Coronary artery (tissue), 2 donors: ENCODE measurements at regions not wholly inside any gene's neighbourhood (a gene's known extent, or its start where the extent isn't known, plus 50 kb on each side); places are given as distances from the start of the nearest gene placed in this dataset.
"Not testable (repeated sequence)": the region's sequence is repeated elsewhere in the genome, so short reads cannot be mapped to it uniquely, and the experiment has no call there.

Experiments
- DNase-seq: peaks from one replicate; pipeline ENCODE4 v3.0.0-alpha.2; 2017; ENCODE audit warnings: low spot score
- H3K27ac ChIP-seq, 2 donors: fragments of 200-600 bp; sonication (generic); one replicate each; pipeline ENCODE4 v1.5.1; 2016 to 2019
- H3K4me3 ChIP-seq: fragments of 200-600 bp; sonication (generic); 2 replicates; pipeline ENCODE4 v1.5.1; 2016; ENCODE audit warnings: mild to moderate bottlenecking, moderate library complexity
- TF ChIP-seq, protein P1 (sequence below): fragments of 200-600 bp; sonication (generic); IDR thresholded peaks from one replicate; pipeline ENCODE4 v1.5.1; 2019; ENCODE audit warnings: antibody characterized with exemption

DNA sequence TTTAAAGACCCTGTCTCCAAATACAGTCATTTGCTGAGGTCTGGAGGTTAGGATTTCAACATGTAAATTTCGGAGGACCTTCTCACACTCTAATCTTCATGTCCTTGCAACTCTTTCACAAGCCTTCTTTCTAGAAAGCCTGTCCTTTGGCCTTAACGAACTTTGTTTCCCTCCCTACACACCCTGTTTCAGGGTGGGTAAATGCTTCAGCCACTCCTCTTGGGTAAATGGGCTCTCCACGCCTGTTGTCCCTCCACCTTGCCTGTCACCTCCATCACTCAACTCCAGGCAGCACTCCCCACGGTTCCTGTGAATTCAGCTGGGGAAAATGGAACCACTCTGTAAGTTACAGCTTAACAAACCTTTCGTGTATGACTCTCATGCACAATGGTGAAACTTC, 84.0 kb upstream of the COG2 start:
- DNase-seq, result no peak
- no peak overlapping the region for H3K27ac ChIP-seq
- TF ChIP-seq, protein P1, sequence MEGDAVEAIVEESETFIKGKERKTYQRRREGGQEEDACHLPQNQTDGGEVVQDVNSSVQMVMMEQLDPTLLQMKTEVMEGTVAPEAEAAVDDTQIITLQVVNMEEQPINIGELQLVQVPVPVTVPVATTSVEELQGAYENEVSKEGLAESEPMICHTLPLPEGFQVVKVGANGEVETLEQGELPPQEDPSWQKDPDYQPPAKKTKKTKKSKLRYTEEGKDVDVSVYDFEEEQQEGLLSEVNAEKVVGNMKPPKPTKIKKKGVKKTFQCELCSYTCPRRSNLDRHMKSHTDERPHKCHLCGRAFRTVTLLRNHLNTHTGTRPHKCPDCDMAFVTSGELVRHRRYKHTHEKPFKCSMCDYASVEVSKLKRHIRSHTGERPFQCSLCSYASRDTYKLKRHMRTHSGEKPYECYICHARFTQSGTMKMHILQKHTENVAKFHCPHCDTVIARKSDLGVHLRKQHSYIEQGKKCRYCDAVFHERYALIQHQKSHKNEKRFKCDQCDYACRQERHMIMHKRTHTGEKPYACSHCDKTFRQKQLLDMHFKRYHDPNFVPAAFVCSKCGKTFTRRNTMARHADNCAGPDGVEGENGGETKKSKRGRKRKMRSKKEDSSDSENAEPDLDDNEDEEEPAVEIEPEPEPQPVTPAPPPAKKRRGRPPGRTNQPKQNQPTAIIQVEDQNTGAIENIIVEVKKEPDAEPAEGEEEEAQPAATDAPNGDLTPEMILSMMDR, result no peak
- no peak overlapping the region for H3K4me3 ChIP-seq

DNA sequence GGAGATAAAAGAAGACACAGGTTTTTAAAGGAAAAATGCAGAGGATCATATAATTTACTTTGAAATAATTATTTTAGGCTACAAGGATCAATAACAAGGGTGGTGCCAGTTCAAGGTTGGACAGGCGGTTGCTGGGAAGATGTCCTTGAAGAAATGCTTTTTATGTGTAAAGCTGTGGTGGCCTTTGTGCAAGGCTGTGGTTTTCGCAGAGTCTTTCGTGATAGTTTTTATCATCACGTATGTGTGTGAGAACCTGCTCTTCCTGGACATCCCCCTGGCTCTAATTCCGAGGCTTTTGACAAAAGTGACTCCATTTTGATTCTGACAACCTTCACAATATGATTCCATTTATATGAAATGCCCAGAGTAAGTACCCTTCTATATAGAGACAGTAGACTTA, 85.8 kb upstream of the COG2 start:
- TF ChIP-seq, protein P1, result no peak
- no peak overlapping the region for H3K27ac ChIP-seq
- no peak overlapping the region for H3K4me3 ChIP-seq
- DNase-seq, result no peak

DNA sequence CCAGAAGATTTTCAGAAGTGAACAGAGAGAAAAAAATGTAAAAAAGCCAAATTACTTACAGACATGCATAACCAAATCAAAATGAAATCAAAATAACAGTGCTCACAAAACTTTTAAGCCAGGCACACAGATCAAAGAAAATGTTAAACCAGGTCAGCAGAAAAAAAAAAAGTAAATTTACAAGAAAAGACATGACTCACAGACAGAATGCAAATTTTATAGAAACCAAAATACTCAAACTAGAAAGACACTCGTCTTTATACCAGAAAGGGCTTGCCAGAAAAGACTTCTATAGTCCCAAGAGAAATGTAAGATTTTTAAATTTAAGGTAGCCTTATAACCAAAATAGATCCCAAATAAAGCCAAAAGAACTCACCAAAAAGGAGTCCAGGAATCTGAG, 86.5 kb upstream of the COG2 start:
- no peak overlapping the region for H3K4me3 ChIP-seq
- TF ChIP-seq, protein P1, result no peak
- DNase-seq, result no peak
- no peak overlapping the region for H3K27ac ChIP-seq

DNA sequence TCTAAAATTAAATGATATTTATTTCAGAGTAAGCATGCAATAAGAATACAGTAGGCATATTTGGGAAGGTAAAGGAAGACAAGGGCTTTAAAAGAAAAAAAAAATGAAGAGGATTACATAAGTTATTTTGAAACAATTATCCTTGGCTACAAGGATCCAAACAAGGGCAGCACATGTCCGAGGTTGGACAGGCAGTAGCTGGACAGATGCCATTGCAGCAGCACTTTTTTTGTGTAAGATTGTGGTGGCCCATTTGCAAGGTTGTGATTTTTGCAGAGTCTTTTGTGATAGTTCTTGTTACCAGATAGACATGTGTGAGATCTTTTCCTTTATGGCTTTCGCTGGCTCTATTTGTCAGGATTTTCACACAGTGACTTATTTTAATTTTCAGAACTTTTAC, 89.4 kb upstream of the COG2 start:
- H3K4me3 ChIP-seq, result no peak overlapping the region
- TF ChIP-seq, protein P1, result no peak
- no peak for DNase-seq
- H3K27ac ChIP-seq, result no peak overlapping the region

DNA sequence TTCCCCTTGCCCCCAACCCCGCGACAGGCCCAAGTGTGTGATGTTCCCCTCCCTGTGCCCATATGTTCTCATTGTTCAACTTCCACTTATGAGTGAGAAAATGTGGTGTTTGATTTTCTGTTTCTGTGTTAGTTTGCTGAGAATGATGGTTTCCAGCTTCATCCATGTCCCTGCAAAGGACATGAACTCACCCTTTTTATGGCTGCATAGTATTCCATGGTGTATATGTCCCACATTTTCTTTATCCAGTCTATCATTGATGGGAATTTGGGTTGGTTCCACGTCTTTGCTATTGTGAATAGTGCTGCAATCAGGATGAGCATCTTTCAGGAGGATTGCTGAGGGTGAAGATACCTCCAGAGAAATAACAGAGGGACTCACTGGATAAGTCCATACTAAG, 91.3 kb upstream of the COG2 start:
- H3K4me3 ChIP-seq, DNase-seq, H3K27ac ChIP-seq: not testable (repeated sequence)

DNA sequence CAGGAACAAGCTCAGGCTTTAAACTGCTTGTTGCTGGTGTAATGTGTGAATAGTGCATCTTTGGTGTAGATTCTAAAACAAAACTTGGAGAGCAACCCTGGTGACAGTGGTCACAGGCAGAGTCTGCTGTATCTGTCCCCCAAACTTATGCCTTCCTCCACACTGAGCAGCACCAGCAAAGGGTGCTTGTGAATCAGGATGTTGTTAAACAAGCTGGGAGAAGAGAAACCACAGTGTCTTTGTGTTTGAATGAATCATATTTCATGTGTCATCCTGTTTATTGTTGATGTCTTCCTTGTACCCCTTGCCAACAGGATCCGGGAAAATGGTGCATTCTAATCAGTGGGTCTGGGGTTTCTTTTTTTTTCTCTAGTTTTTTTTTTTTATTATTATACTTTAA, 91.9 kb upstream of the COG2 start:
- H3K27ac ChIP-seq, result no peak overlapping the region
- TF ChIP-seq, protein P1, result no peak
- H3K4me3 ChIP-seq, result no peak overlapping the region
- DNase-seq, result no peak

DNA sequence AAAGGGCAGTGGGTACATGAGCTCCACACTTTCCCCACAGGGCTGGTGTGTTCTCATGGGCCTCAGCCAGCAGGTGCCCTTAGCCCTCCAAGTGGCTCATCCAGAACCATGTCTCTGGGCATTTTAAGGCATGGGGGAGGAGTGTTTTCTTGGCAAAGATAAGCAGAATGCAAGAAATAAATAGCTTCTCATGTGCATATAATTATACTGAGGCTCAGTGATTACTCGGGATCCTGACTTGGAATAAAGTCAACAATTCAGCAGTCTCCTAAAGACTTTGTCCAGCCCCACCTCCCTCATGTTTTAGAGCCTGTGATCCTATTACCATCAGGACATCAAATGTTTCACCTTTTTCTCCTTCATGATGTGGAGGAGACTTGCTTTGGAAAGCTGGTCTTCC, 92.7 kb upstream of the COG2 start:
- Histone ChIP-seq H3K27ac (no peak overlapping the region), H3K4me3 (no peak overlapping the region)
- no peak for DNase-seq
- TF ChIP-seq, protein P1, result no peak

DNA sequence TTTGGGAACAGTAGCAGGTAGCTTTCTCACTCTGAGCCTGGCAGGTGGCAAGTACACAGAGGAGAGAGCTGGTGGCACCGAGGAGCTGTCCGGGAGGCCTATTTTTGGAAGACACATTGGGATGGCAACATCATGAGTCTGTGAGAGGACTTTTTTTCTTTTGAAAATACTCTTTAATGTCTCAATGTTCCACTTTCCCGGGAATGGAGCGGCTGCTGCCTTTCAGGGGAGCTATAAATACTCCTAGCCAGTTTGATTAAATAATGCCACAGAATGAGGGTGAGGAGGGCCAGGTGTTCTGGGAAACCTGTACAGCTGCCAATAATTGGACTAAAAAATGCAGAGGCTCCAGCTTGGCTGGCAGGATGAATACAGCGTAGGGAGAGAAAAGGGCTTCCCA, 93.3 kb upstream of the COG2 start:
- TF ChIP-seq, protein P1, result no peak
- no peak for DNase-seq
- no peak overlapping the region for H3K27ac ChIP-seq
- H3K4me3 ChIP-seq, result no peak overlapping the region
